Activated CD4-positive, alpha-beta T cell treated with anti-CD3 and anti-CD28 coated beads, Interleukin-2, amount 50 U/mL, for 24 hours (primary cell): ENCODE measurements at regions not wholly inside any gene's neighbourhood (a gene's known extent, or its start where the extent isn't known, plus 50 kb on each side); places are given as distances from the start of the nearest gene placed in this dataset.
A peak's percentile ranks its signal among the peaks of the same experiment; 100 is the strongest.

ENCODE experiments used
- DNase-seq, 2 donors: peaks; one replicate each; pipeline ENCODE4 v3.0.0-alpha.2; 2020; ENCODE audit warnings: low read depth in 1 of 2, low spot score in 1 of 2

GRCh38 chr4:15226203-15226602 is 201.6 kb upstream of the C1QTNF7 start:
- no peak for DNase-seq

GRCh38 chr4:15231265-15232091 is 196.4 kb upstream of the C1QTNF7 start:
- peak; percentile 36 to 65 for DNase-seq

GRCh38 chr4:15232366-15233263 is 195.2 kb upstream of the C1QTNF7 start:
- DNase-seq: no peak

- DNase-seq: no peak
Observed at GRCh38 chr4:15233264-15233597, 194.6 kb upstream of the C1QTNF7 start.

DNA sequence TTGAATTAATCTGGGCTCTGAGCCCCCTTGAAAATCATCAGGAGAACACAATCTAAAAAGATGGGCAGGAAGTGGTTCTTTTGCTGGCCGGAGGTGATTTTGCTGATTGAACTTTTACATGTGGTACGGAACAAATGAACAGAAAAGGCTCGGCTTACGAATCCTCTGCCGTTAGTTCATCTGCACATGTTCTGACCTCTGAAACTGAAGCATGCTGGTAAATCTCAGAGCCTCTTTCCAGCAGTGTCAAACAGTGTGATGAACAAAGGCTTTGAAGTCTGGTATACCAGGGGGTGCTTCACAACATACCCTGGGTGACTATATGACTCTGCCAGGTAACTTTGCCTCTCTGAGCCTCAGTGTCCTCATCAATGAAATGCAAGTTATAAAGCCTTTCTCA is 194.2 kb upstream of the C1QTNF7 start:
- DNase-seq: no peak

DNA sequence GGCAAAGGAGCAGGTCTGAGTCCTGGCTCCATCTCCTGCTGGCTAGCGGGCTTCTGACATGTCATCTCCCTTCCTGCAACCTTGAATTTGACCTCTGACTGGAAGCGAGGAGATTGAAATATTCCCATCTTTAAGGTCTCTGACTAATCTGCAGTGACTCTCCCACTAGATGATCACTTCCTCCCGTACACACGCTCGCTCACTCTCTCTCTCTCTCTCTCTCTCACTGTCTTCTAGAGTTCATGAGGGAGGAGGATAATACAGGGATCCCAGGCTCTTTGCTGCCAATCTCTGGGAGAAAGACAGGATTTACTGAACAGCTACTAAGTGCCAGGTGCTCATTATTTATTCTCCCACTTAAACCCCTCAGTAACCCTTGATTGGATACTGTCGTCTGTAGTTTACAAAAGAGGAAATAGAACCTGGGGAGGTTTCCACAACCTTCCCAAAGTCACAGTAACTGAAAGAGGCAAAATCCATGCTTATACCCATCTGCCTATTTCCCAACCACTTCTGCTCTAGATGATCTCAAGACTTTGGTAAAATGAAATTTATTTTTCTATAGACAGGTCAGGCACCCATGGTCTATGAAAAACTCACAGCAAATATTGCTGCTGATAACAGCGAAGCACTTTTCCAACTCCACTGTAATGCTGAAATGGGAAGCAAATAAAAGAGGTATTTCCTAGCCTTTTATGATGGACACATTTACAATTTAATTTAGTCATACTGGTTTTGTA is 193.5 kb upstream of the C1QTNF7 start:
- no peak for DNase-seq

DNA sequence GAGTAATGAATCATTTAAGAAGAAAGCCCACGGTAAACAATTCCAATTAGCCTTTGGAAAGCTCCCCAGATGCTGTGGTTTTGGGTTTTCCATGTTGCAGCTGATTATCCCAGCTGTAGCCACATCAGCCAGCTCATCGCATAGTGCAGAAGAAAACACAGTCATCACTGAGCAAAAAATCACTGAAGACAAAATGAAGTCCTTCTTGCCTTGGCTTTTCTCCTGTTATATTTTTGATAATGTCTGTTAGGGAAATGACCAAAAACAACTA is 193.0 kb upstream of the C1QTNF7 start:
- DNase-seq: no peak

GRCh38 chr4:15235135-15235534 is 192.7 kb upstream of the C1QTNF7 start:
- DNase-seq: no peak

DNA sequence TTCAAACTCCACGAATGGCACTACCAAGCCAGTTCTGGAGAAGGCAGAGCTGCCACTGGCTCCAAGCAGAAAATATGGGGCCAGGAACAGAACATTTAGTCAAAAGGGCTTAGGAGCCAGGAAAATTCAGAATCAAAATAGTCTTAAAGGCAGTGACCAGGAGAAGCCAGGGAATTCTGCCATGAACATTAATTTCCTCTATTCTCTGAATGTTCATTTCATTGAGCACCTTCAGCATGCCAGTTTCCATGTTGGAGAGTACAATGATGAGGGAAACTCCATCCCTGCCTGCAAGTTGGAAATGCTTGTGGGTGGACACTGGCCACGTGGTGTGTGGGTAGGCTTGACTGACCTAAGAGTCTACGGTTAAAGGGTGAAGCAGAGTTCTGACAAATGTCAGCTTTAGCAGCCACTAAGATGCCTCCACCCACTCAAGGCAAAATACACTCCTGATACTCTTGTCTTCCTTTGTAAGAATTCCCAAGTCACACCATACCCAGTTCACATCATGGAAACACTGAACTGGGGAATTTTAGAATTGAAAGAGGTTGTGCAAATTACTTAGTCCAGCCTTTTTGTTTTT is 190.1 kb upstream of the C1QTNF7 start:
- DNase-seq: no peak

DNA sequence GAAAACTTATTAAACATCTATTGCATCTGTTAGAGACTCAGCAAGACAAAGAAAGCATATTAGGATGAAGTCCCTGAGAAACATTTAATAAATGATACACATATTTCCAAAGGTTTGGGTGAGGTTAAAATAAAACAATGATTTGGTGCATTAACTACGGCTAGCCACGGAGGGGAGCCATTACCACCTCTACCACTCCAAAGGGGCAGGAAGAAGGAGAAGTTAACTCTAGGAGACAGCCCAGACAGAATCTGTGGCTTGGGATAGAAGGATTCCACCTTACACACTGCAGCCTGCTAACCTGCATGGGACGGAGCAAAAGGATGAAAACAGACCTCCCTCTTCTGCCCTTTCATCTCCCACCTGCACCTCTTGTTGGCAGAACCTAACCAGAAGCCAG is 189.1 kb upstream of the C1QTNF7 start:
- no peak for DNase-seq

DNA sequence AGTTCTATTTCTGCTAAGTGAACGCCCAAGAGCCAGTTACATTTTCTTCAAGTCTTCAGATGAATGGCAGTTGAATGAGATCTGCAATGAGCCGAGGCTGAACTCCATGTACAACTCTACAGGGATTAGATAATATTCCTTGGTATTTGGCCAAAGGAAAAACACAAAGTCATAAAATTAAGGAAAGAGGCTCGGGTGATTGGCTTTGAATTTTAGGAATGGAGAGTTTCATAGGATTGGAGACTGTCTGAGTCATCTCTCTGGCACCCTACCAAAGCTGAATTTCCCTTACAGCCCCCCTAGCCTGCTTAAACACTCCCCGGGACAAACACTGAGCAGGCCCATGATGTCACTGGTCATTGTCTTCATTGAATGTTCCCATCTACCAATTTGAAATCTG is 188.0 kb upstream of the C1QTNF7 start:
- DNase-seq: no peak

DNA sequence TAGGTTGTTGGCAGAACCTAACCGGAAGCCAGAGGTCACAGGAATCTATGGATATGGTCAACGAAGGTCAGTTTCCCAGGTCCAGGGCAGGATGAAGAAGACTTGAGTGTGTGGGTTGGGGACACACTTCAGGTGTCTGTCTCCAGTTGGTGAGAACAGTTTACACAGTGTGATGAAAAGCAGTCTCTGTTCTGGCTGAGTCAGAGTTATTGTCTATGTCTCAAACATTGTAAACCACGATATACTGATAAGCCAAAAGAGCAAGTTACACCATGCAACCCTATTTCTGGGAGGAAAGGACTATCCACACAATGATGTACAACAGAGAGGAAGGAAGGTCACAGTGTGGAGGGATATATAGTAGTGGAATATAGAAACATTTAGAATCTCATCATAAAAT is 187.1 kb upstream of the C1QTNF7 start:
- no peak for DNase-seq

GRCh38 chr4:15242021-15242420 is 185.8 kb upstream of the C1QTNF7 start:
- no peak for DNase-seq

DNA sequence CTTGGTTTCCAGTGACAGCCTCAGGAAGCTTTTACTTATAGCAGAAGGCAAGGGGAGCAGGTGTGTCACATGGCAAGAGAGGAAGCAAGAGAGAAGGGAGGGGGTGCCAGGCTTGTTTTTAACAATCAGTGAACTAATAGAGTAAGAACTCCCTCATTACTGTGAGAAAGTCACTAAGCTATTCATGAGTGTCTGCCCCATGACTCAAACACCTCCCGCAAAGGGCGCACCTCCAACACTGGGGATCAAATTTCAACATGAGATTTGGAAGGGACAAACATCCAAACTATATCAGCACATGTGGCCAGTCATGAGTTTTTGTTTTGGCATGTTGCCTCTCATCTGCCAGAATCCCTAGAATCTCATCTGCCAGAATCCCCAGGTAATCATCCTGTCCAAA is 183.5 kb upstream of the C1QTNF7 start:
- DNase-seq: no peak

GRCh38 chr4:15245006-15245530 is 182.8 kb upstream of the C1QTNF7 start:
- DNase-seq: no peak

- DNase-seq: no peak
Observed at GRCh38 chr4:15250021-15250441, 177.8 kb upstream of the C1QTNF7 start.

DNA sequence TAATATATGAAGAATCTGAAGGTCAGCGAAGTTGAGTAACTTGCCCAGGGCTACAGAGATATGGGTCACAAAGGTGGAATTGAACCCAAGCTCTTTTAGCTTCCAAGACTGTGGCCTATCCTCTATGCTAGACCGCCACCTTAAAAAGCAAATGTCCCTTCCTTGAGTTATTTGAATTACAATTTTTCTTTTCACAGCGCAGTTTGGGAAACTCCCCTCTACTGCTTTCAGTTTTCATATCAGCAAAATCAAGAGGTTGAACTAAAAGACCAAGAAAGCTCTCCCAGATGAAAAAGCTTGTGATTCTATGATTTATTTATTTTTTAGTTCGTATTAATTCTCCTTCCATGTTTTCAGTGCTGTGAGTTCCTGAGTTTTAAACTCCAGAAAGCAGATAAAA is 174.5 kb upstream of the C1QTNF7 start:
- no peak for DNase-seq

DNA sequence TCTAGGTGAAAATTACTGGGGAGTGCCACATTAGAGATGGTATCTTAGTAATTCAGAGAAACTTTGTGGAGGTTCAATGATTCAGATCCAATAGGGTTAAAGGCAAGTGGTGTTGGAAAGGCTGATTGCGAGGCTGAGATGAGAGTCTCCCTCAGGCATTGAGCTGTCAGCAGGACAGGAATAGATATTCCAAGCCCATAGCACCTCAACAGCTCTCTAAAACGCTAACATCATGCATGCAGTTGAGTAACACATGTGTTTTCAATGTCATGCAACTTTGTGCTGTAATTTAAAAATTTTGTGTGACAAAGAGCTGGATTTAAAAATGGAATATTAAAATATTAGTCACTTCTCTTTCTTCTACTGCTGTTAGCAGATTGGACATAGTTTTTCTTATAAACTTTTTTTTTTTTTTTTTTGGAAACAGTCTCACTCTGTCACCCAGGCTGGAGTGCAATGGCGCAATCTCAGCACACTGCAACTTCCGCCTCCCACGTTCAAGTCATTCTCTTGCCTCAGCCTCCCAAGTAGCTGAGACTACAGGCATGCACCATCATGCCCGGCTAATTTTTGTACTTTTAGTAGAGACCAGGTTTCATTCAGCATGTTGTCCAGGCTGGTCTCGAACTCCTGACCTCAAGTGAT is 173.5 kb upstream of the C1QTNF7 start:
- DNase-seq: no peak

GRCh38 chr4:15255537-15255936 is 172.3 kb upstream of the C1QTNF7 start:
- DNase-seq: no peak

GRCh38 chr4:15260758-15261157 is 167.1 kb upstream of the C1QTNF7 start:
- DNase-seq: no peak

GRCh38 chr4:15262396-15262795 is 165.4 kb upstream of the C1QTNF7 start:
- no peak for DNase-seq
